Nephron progenitor cell (in vitro differentiated cells): ENCODE measurements at regions not wholly inside any gene's neighbourhood (a gene's known extent, or its start where the extent isn't known, plus 50 kb on each side); places are given as distances from the start of the nearest gene placed in this dataset.

Experiments used
- DNase-seq: peaks from one replicate; pipeline ENCODE4 v3.0.0; 2021
- H3K27ac Mint-ChIP-seq: 2 replicates; pipeline ENCODE4 v1.8.0; 2021; ENCODE audit warnings: mild to moderate bottlenecking, moderate library complexity, mixed read lengths
- H3K27me3 Mint-ChIP-seq: 2 replicates; pipeline ENCODE4 v1.8.0; 2021; ENCODE audit warnings: mild to moderate bottlenecking, low read depth, mixed read lengths; ENCODE audit not compliant: poor library complexity
- H3K36me3 Mint-ChIP-seq: 2 replicates; pipeline ENCODE4 v1.8.0; 2021; ENCODE audit warnings: low read depth, mixed read lengths
- H3K4me1 Mint-ChIP-seq: 2 replicates; pipeline ENCODE4 v1.8.0; 2021; ENCODE audit warnings: mixed read lengths
- H3K4me3 Mint-ChIP-seq: 2 replicates; pipeline ENCODE4 v1.8.0; 2021; ENCODE audit warnings: mild to moderate bottlenecking, moderate library complexity, mixed read lengths
- H3K9me3 Mint-ChIP-seq: 2 replicates; pipeline ENCODE4 v1.8.0; 2021; ENCODE audit warnings: mild to moderate bottlenecking, moderate library complexity, mixed read lengths
- CTCF ChIP-seq: fragments of 200-600 bp; sonication (generic); IDR thresholded peaks from 2 replicates; pipeline ENCODE4 v1.5.0; 2021; ENCODE audit warnings: antibody characterized with exemption

GRCh38 chr6:84379142-84379541 lies 151.7 kb upstream of the CEP162 start:
- no peaks in the 10 kb centered on the region for H3K4me1 Mint-ChIP-seq
- no peak for TF ChIP-seq CTCF
- H3K27me3 Mint-ChIP-seq, result no peaks in the 10 kb centered on the region
- no peak overlapping the region for H3K4me3 Mint-ChIP-seq
- no peak overlapping the region for H3K27ac Mint-ChIP-seq
- H3K36me3 Mint-ChIP-seq, result no peaks in the 10 kb centered on the region
- DNase-seq, result no peak
- H3K9me3 Mint-ChIP-seq, result peaks cover 9% of the 10 kb centered on the region

- H3K27me3 Mint-ChIP-seq, result peaks cover 3% of the 10 kb centered on the region
- no peak overlapping the region for H3K4me3 Mint-ChIP-seq
- DNase-seq, result no peak
- H3K27ac Mint-ChIP-seq, result no peak overlapping the region
- no peaks in the 10 kb centered on the region for H3K36me3 Mint-ChIP-seq
- H3K9me3 Mint-ChIP-seq, result peaks cover 6% of the 10 kb centered on the region
- no peak for TF ChIP-seq CTCF
- H3K4me1 Mint-ChIP-seq, result peaks cover 10% of the 10 kb centered on the region
These were observed 144.8 kb upstream of the CEP162 start for GRCh38 chr6:84372290-84372689.

- no peak for TF ChIP-seq CTCF
- H3K4me1 Mint-ChIP-seq, result peaks cover 10% of the 10 kb centered on the region
- H3K4me3 Mint-ChIP-seq, result no peak overlapping the region
- H3K27me3 Mint-ChIP-seq, result peaks cover 3% of the 10 kb centered on the region
- H3K36me3 Mint-ChIP-seq, result no peaks in the 10 kb centered on the region
- DNase-seq, result no peak
- H3K9me3 Mint-ChIP-seq, result peaks cover 6% of the 10 kb centered on the region
- no peak overlapping the region for H3K27ac Mint-ChIP-seq
These were observed 144.2 kb upstream of the CEP162 start for GRCh38 chr6:84371681-84372080.

- Mint-ChIP-seq H3K9me3 (no peaks in the 10 kb centered on the region), H3K36me3 (no peaks in the 10 kb centered on the region), H3K27me3 (peaks cover 7% of the 10 kb centered on the region), H3K4me1 (no peaks in the 10 kb centered on the region), H3K4me3 (no peak overlapping the region), H3K27ac (no peak overlapping the region)
- no peak for DNase-seq
- no peak for TF ChIP-seq CTCF
These were observed 134.9 kb upstream of the CEP162 start for GRCh38 chr6:84362193-84362821.

- Mint-ChIP-seq H3K27me3 (peaks cover 7% of the 10 kb centered on the region), H3K9me3 (no peaks in the 10 kb centered on the region), H3K4me3 (no peak overlapping the region), H3K27ac (no peak overlapping the region), H3K4me1 (no peaks in the 10 kb centered on the region), H3K36me3 (no peaks in the 10 kb centered on the region)
- no peak for DNase-seq
- no peak for TF ChIP-seq CTCF
These were observed 134.1 kb upstream of the CEP162 start for GRCh38 chr6:84361372-84362192.
